HEK293 (cell line): ENCODE measurements at regions not wholly inside any gene's neighbourhood (a gene's known extent, or its start where the extent isn't known, plus 50 kb on each side); places are given as distances from the start of the nearest gene placed in this dataset.

Experiments
- CTCF ChIA-PET: fragments of 350-600 bp; formaldehyde crosslinking; extraction: SDS; loops from one replicate; lab custom pipeline; 2021; ENCODE audit warnings: antibody characterized with exemption; lab: Yijun Ruan, JAX
- POLR2A ChIA-PET: fragments of 300-600 bp; formaldehyde crosslinking; extraction: SDS; loops from one replicate; lab custom pipeline; 2020; ENCODE audit warnings: antibody characterized with exemption, inconsistent platforms; lab: Yijun Ruan, JAX
- H3K27ac ChIP-seq: fragments of 200-500 bp; sonication (Bioruptor generic); 2 replicates; pipeline ENCODE4 v1.5.1; 2014; ENCODE audit warnings: low read depth, low read length, control low read depth, inconsistent platforms; ENCODE audit errors: extremely low read depth
- H3K36me3 ChIP-seq, 2 experiments: fragments of 200-500 bp in 1 of 2; sonication (Bioruptor generic) in 1 of 2; 1 replicate in 1 of 2; 2 replicates in 1 of 2; pipeline ENCODE4 v1.5.1; 2014 to 2017; ENCODE audit warnings: inconsistent platforms in 2 of 2, low read length in 2 of 2; ENCODE audit not compliant: control insufficient read depth in 2 of 2, insufficient read depth in 1 of 2
- H3K4me1 ChIP-seq: fragments of 200-500 bp; sonication (Bioruptor generic); 2 replicates; pipeline ENCODE4 v1.5.1; 2014; ENCODE audit warnings: mild to moderate bottlenecking, low read length, inconsistent platforms; ENCODE audit not compliant: control insufficient read depth, insufficient read depth
- H3K4me3 ChIP-seq: 2 replicates; pipeline ENCODE4 v1.5.1; 2011; ENCODE audit warnings: low read depth, mild to moderate bottlenecking, control low read depth, low read length, moderate library complexity
- H3K9me3 ChIP-seq: fragments of 200-500 bp; sonication (Bioruptor generic); 2 replicates; pipeline ENCODE4 v1.5.1; 2014; ENCODE audit warnings: low read depth, low read length, inconsistent platforms; ENCODE audit not compliant: control insufficient read depth, insufficient read depth
- BCL6B ChIP-seq: fragments of 450-650 bp; formaldehyde crosslinking; IDR thresholded peaks from 2 replicates; pipeline ENCODE4 v1.5.1; 2017; ENCODE audit warnings: missing biosample characterization, missing genetic modification characterization
- EGR2 ChIP-seq: fragments of 450-650 bp; formaldehyde crosslinking; IDR thresholded peaks from 2 replicates; pipeline ENCODE4 v1.5.1; 2016; ENCODE audit warnings: low read depth, missing biosample characterization, missing genetic modification characterization
- HOXA7 ChIP-seq: sonication (generic); formaldehyde crosslinking; IDR thresholded peaks from 2 replicates; pipeline ENCODE4 v1.8.1; 2022; ENCODE audit warnings: missing genetic modification reagents, borderline replicate concordance
- PBX3 ChIP-seq: sonication (generic); formaldehyde crosslinking; IDR thresholded peaks from 2 replicates; pipeline ENCODE4 v1.8.1; 2022; ENCODE audit warnings: mild to moderate bottlenecking, moderate library complexity, missing genetic modification reagents
- ZBTB17 ChIP-seq: fragments of 450-650 bp; formaldehyde crosslinking; IDR thresholded peaks from 2 replicates; pipeline ENCODE4 v1.5.1; 2016; ENCODE audit warnings: missing biosample characterization, missing genetic modification characterization
- ZBTB21 ChIP-seq: fragments of 450-650 bp; formaldehyde crosslinking; IDR thresholded peaks from 2 replicates; pipeline ENCODE4 v1.5.1; 2017; ENCODE audit warnings: missing biosample characterization, missing genetic modification characterization
- ZBTB44 ChIP-seq: fragments of 450-650 bp; IDR thresholded peaks from 2 replicates; pipeline ENCODE4 v1.5.1; 2018; ENCODE audit warnings: missing biosample characterization, mild to moderate bottlenecking, missing genetic modification characterization
- ZFP41 ChIP-seq: fragments of 450-650 bp; formaldehyde crosslinking; IDR thresholded peaks from 2 replicates; pipeline ENCODE4 v1.5.1; 2016; ENCODE audit warnings: missing biosample characterization, missing genetic modification characterization, borderline replicate concordance
- ZNF121 ChIP-seq: fragments of 450-650 bp; formaldehyde crosslinking; IDR thresholded peaks from 2 replicates; pipeline ENCODE4 v1.5.1; 2016; ENCODE audit warnings: missing biosample characterization, missing genetic modification characterization
- ZNF140 ChIP-seq: fragments of 450-650 bp; formaldehyde crosslinking; IDR thresholded peaks from 2 replicates; pipeline ENCODE4 v1.5.1; 2016; ENCODE audit warnings: missing biosample characterization, missing genetic modification characterization
- ZNF157 ChIP-seq: fragments of 450-650 bp; formaldehyde crosslinking; IDR thresholded peaks from 2 replicates; pipeline ENCODE4 v1.5.1; 2016; ENCODE audit warnings: missing biosample characterization, missing genetic modification characterization
- ZNF24 ChIP-seq: fragments of 450-650 bp; formaldehyde crosslinking; IDR thresholded peaks from 2 replicates; pipeline ENCODE4 v1.5.1; 2016; ENCODE audit warnings: missing biosample characterization, missing genetic modification characterization
- ZNF248 ChIP-seq: fragments of 450-650 bp; formaldehyde crosslinking; IDR thresholded peaks from 2 replicates; pipeline ENCODE4 v1.5.1; 2017; ENCODE audit warnings: missing biosample characterization, missing genetic modification characterization
- ZNF266 ChIP-seq: fragments of 450-650 bp; formaldehyde crosslinking; IDR thresholded peaks from 2 replicates; pipeline ENCODE4 v1.5.1; 2016; ENCODE audit warnings: missing biosample characterization, missing genetic modification characterization, low read depth
- ZNF37A ChIP-seq: fragments of 450-650 bp; IDR thresholded peaks from 2 replicates; pipeline ENCODE4 v1.5.1; 2018; ENCODE audit warnings: missing biosample characterization, missing genetic modification characterization
- ZNF423 ChIP-seq: fragments of 450-650 bp; formaldehyde crosslinking; IDR thresholded peaks from 2 replicates; pipeline ENCODE4 v1.5.1; 2016; ENCODE audit warnings: missing biosample characterization, missing genetic modification characterization
- ZNF433 ChIP-seq: fragments of 450-650 bp; formaldehyde crosslinking; IDR thresholded peaks from 2 replicates; pipeline ENCODE4 v1.5.1; 2016; ENCODE audit warnings: missing biosample characterization, missing genetic modification characterization, low read depth
- ZNF658 ChIP-seq: fragments of 450-650 bp; formaldehyde crosslinking; IDR thresholded peaks from 2 replicates; pipeline ENCODE4; 2016; ENCODE audit warnings: missing biosample characterization, missing genetic modification characterization
- ZNF692 ChIP-seq: fragments of 450-650 bp; formaldehyde crosslinking; IDR thresholded peaks from 2 replicates; pipeline ENCODE4 v1.5.1; 2016; ENCODE audit warnings: missing biosample characterization, missing genetic modification characterization
- ZNF707 ChIP-seq: fragments of 450-650 bp; formaldehyde crosslinking; IDR thresholded peaks from 2 replicates; pipeline ENCODE4 v1.5.1; 2016; ENCODE audit warnings: missing biosample characterization, missing genetic modification characterization

GRCh38 chr13:72180253-72180952, 313.4 kb upstream of the DACH1 start:
- POLR2A ChIA-PET = no interaction called here
- Histone ChIP-seq H3K4me1 (no peaks in the 10 kb centered on the region), H3K9me3 (no peaks in the 10 kb centered on the region), H3K27ac (no peak overlapping the region), H3K36me3 (no peaks in the 10 kb centered on the region), H3K4me3 (no peak overlapping the region)
- CTCF ChIA-PET = interaction anchor here (0.6 to 0.7 kb wide), 2 partner anchors 894 to 1341 kb away, joined by 3 read pairs; no protein-coding TSS in a partner anchor
- no peak for TF ChIP-seq HOXA7 (CRISPR knock-in tag)
- no peak for TF ChIP-seq ZNF24 (tag by site-specific recombination)
- TF ChIP-seq ZNF266 = no peak
- no peak for TF ChIP-seq ZNF140
- no peak for TF ChIP-seq BCL6B (tag by site-specific recombination)

DNA sequence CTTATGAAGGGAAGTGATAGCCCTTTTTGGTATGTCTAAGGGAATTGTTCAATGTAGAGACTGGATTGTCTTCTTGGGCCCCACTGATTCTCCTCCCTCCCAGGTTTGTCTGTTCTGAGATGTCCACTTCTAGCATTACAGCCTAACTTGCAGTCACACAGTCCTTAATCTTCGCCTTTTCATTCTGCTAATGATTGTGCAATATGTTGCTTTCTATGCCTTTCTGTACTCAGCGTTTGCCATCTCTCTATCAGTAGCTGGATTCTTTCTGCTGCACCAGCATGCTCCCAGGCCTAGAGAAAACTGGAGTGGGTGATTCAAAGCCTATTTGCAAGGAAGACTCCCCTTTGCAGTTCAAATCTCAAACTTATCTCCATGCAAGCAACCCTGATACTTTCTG, 307.5 kb upstream of the DACH1 start:
- no peak for TF ChIP-seq ZBTB21
- no peak for TF ChIP-seq ZFP41 (tag by site-specific recombination)
- no peak for TF ChIP-seq ZNF707 (tag by site-specific recombination)
- TF ChIP-seq ZNF423 (tag by site-specific recombination) = no peak
- no peak for TF ChIP-seq HOXA7 (CRISPR knock-in tag)
- TF ChIP-seq ZNF157 (tag by site-specific recombination) = no peak
- TF ChIP-seq ZNF433 (tag by site-specific recombination) = no peak
- TF ChIP-seq ZNF658 (tag by site-specific recombination) = no peak
- TF ChIP-seq PBX3 (CRISPR knock-in tag) = no peak
- no peak for TF ChIP-seq ZNF248 (tag by site-specific recombination)
- TF ChIP-seq ZNF692 (tag by site-specific recombination) = no peak
- TF ChIP-seq ZBTB17 (tag by site-specific recombination) = no peak
- no peak overlapping the region for H3K27ac ChIP-seq
- H3K36me3 ChIP-seq = no peaks in the 10 kb centered on the region
- ChIA-PET CTCF (interaction anchor here (0.6 kb wide), 1 partner anchor 1199 kb away, joined by 3 read pairs; no protein-coding TSS in a partner anchor), POLR2A (no interaction called here)
- H3K4me1 ChIP-seq = no peaks in the 10 kb centered on the region
- no peak overlapping the region for H3K4me3 ChIP-seq
- no peaks in the 10 kb centered on the region for H3K9me3 ChIP-seq

- H3K4me1 ChIP-seq = no peaks in the 10 kb centered on the region
- TF ChIP-seq ZBTB44 = no peak
- no peak for TF ChIP-seq ZNF121 (tag by site-specific recombination)
- no peak for TF ChIP-seq ZNF37A (tag by site-specific recombination)
- no peak for TF ChIP-seq EGR2 (tag by site-specific recombination)
- ChIA-PET CTCF (no interaction called here), POLR2A (no interaction called here)
- H3K36me3 ChIP-seq = no peaks in the 10 kb centered on the region
- no peaks in the 10 kb centered on the region for H3K9me3 ChIP-seq
- H3K4me3 ChIP-seq = no peak overlapping the region
- H3K27ac ChIP-seq = no peak overlapping the region
Observed at GRCh38 chr13:72170571-72170970, 303.6 kb upstream of the DACH1 start.
